DND-41 (cell line): ENCODE measurements at regions not wholly inside any gene's neighbourhood (a gene's known extent, or its start where the extent isn't known, plus 50 kb on each side); places are given as distances from the start of the nearest gene placed in this dataset.

ENCODE experiments used
- EZH2 ChIP-seq: IDR thresholded peaks from 3 replicates; pipeline ENCODE4 v1.6.1; 2012; ENCODE audit warnings: borderline replicate concordance, low read depth, mild to moderate bottlenecking, moderate library complexity, low read length, inconsistent platforms; ENCODE audit not compliant: severe bottlenecking
- TF ChIP-seq, protein P1 (sequence below): IDR thresholded peaks from 2 replicates; pipeline ENCODE4 v1.5.1; 2012; ENCODE audit warnings: borderline replicate concordance, low read length, moderate library complexity, mild to moderate bottlenecking; ENCODE audit not compliant: poor library complexity, severe bottlenecking; ENCODE audit errors: extremely low read depth

DNA sequence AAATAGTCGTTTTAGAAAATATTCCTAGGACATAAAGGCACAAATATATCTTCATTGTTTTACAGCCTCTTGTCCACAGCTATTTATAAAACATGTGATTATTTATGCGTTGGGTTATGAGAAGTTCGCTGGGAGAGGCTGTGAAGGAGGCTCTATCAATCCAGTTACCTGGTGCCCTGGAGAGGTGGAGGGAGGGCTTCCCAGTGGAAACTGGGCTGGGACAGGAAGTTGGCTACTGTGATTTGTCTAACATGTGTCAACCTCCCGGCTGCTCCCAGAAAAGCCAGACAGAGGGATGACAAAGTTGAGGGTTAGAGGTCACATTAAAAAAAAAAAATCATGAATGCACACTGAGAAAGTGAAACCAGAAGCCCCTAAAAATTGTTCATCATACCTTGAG lies 346.5 kb downstream of the ZNF536 start:
- TF ChIP-seq, protein P1, sequence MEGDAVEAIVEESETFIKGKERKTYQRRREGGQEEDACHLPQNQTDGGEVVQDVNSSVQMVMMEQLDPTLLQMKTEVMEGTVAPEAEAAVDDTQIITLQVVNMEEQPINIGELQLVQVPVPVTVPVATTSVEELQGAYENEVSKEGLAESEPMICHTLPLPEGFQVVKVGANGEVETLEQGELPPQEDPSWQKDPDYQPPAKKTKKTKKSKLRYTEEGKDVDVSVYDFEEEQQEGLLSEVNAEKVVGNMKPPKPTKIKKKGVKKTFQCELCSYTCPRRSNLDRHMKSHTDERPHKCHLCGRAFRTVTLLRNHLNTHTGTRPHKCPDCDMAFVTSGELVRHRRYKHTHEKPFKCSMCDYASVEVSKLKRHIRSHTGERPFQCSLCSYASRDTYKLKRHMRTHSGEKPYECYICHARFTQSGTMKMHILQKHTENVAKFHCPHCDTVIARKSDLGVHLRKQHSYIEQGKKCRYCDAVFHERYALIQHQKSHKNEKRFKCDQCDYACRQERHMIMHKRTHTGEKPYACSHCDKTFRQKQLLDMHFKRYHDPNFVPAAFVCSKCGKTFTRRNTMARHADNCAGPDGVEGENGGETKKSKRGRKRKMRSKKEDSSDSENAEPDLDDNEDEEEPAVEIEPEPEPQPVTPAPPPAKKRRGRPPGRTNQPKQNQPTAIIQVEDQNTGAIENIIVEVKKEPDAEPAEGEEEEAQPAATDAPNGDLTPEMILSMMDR = no peak
- no peak for TF ChIP-seq EZH2
